ENCODE measurements at regions not wholly inside any gene's neighbourhood (a gene's known extent, or its start where the extent isn't known, plus 50 kb on each side); places are given as distances from the start of the nearest gene placed in this dataset.
"Not testable (repeated sequence)": the region's sequence is repeated elsewhere in the genome, so short reads cannot be mapped to it uniquely, and the experiment has no call there.

GRCh38 chr11:81634483-81634882, 1099.2 kb downstream of the FAM181B start:
- Mint-ChIP-seq H3K4me1 (ENCODE audit: low read depth) (no peaks in the 10 kb centered on the region), H3K27ac (no peak overlapping the region), H3K27me3 (ENCODE audit: low read depth) (no peaks in the 10 kb centered on the region), H3K4me3 (no peak overlapping the region), H3K9me3 (no peaks in the 10 kb centered on the region), H3K36me3 (ENCODE audit: low read depth) (no peaks in the 10 kb centered on the region)
- DNase-seq (ENCODE audit: low spot score): no peak

- DNase-seq (ENCODE audit: low spot score): no peak
- Mint-ChIP-seq H3K4me1 (ENCODE audit: low read depth) (no peaks in the 10 kb centered on the region), H3K27me3 (ENCODE audit: low read depth) (no peaks in the 10 kb centered on the region), H3K27ac (no peak overlapping the region), H3K9me3 (peaks cover 5% of the 10 kb centered on the region), H3K36me3 (ENCODE audit: low read depth) (no peaks in the 10 kb centered on the region), H3K4me3 (no peak overlapping the region)
These were observed 1131.2 kb downstream of the FAM181B start for GRCh38 chr11:81602508-81602907.

GRCh38 chr11:81596704-81597103, 1137.0 kb downstream of the FAM181B start:
- no peak overlapping the region for H3K4me3 Mint-ChIP-seq
- H3K4me1 Mint-ChIP-seq (ENCODE audit: low read depth): no peaks in the 10 kb centered on the region
- no peak for DNase-seq (ENCODE audit: low spot score)
- H3K9me3 Mint-ChIP-seq: peaks cover 5% of the 10 kb centered on the region
- H3K27me3 Mint-ChIP-seq (ENCODE audit: low read depth): no peaks in the 10 kb centered on the region
- H3K27ac Mint-ChIP-seq: no peak overlapping the region
- H3K36me3 Mint-ChIP-seq (ENCODE audit: low read depth): no peaks in the 10 kb centered on the region

- no peak for DNase-seq (ENCODE audit: low spot score)
- no peaks in the 10 kb centered on the region for H3K9me3 Mint-ChIP-seq
- no peaks in the 10 kb centered on the region for H3K27me3 Mint-ChIP-seq (ENCODE audit: low read depth)
- H3K36me3 Mint-ChIP-seq (ENCODE audit: low read depth): no peaks in the 10 kb centered on the region
- no peak overlapping the region for H3K27ac Mint-ChIP-seq
- no peaks in the 10 kb centered on the region for H3K4me1 Mint-ChIP-seq (ENCODE audit: low read depth)
- H3K4me3 Mint-ChIP-seq: no peak overlapping the region
These were observed 1148.2 kb downstream of the FAM181B start for GRCh38 chr11:81585390-81585933.

- Mint-ChIP-seq H3K4me1 (ENCODE audit: low read depth) (no peaks in the 10 kb centered on the region), H3K27ac (no peak overlapping the region), H3K27me3 (ENCODE audit: low read depth) (no peaks in the 10 kb centered on the region), H3K9me3 (no peaks in the 10 kb centered on the region), H3K36me3 (ENCODE audit: low read depth) (no peaks in the 10 kb centered on the region), H3K4me3 (no peak overlapping the region)
- no peak for DNase-seq (ENCODE audit: low spot score)
These were observed 1154.3 kb downstream of the FAM181B start for GRCh38 chr11:81579339-81579738.

- Mint-ChIP-seq H3K9me3 (no peaks in the 10 kb centered on the region), H3K4me3 (no peak overlapping the region), H3K4me1 (ENCODE audit: low read depth) (no peaks in the 10 kb centered on the region), H3K27me3 (ENCODE audit: low read depth) (no peaks in the 10 kb centered on the region), H3K27ac (no peak overlapping the region), H3K36me3 (ENCODE audit: low read depth) (no peaks in the 10 kb centered on the region)
- no peak for DNase-seq (ENCODE audit: low spot score)
These were observed 1155.1 kb downstream of the FAM181B start for GRCh38 chr11:81578571-81578970.

- no peak overlapping the region for H3K27ac Mint-ChIP-seq
- H3K36me3 Mint-ChIP-seq (ENCODE audit: low read depth): no peaks in the 10 kb centered on the region
- no peaks in the 10 kb centered on the region for H3K27me3 Mint-ChIP-seq (ENCODE audit: low read depth)
- DNase-seq (ENCODE audit: low spot score): no peak
- no peaks in the 10 kb centered on the region for H3K9me3 Mint-ChIP-seq
- H3K4me1 Mint-ChIP-seq (ENCODE audit: low read depth): no peaks in the 10 kb centered on the region
- H3K4me3 Mint-ChIP-seq: no peak overlapping the region
These were observed 1159.4 kb downstream of the FAM181B start for GRCh38 chr11:81574301-81574700.

GRCh38 chr11:81573367-81573766, 1160.3 kb downstream of the FAM181B start:
- Mint-ChIP-seq H3K27me3 (ENCODE audit: low read depth) (no peaks in the 10 kb centered on the region), H3K27ac (no peak overlapping the region), H3K4me3 (no peak overlapping the region), H3K4me1 (ENCODE audit: low read depth) (no peaks in the 10 kb centered on the region), H3K9me3 (no peaks in the 10 kb centered on the region), H3K36me3 (ENCODE audit: low read depth) (no peaks in the 10 kb centered on the region)
- no peak for DNase-seq (ENCODE audit: low spot score)

- no peak overlapping the region for H3K4me3 Mint-ChIP-seq
- H3K27me3 Mint-ChIP-seq (ENCODE audit: low read depth): no peaks in the 10 kb centered on the region
- H3K9me3 Mint-ChIP-seq: no peaks in the 10 kb centered on the region
- H3K27ac Mint-ChIP-seq: no peak overlapping the region
- H3K36me3 Mint-ChIP-seq (ENCODE audit: low read depth): no peaks in the 10 kb centered on the region
- no peak for DNase-seq (ENCODE audit: low spot score)
- no peaks in the 10 kb centered on the region for H3K4me1 Mint-ChIP-seq (ENCODE audit: low read depth)
These were observed 1163.0 kb downstream of the FAM181B start for GRCh38 chr11:81570669-81571068.

GRCh38 chr11:81569999-81570398, 1163.7 kb downstream of the FAM181B start:
- Mint-ChIP-seq H3K4me3 (no peak overlapping the region), H3K36me3 (ENCODE audit: low read depth) (no peaks in the 10 kb centered on the region), H3K9me3 (no peaks in the 10 kb centered on the region), H3K4me1 (ENCODE audit: low read depth) (no peaks in the 10 kb centered on the region), H3K27me3 (ENCODE audit: low read depth) (no peaks in the 10 kb centered on the region), H3K27ac (no peak overlapping the region)
- no peak for DNase-seq (ENCODE audit: low spot score)

- Mint-ChIP-seq H3K36me3 (ENCODE audit: low read depth) (no peaks in the 10 kb centered on the region), H3K9me3 (no peaks in the 10 kb centered on the region), H3K27ac (no peak overlapping the region), H3K4me1 (ENCODE audit: low read depth) (no peaks in the 10 kb centered on the region), H3K4me3 (no peak overlapping the region), H3K27me3 (ENCODE audit: low read depth) (no peaks in the 10 kb centered on the region)
- DNase-seq (ENCODE audit: low spot score): no peak
These were observed 1164.7 kb downstream of the FAM181B start for GRCh38 chr11:81568918-81569317.

GRCh38 chr11:81548123-81548522, 1185.5 kb downstream of the FAM181B start:
- Mint-ChIP-seq H3K4me1 (ENCODE audit: low read depth) (no peaks in the 10 kb centered on the region), H3K4me3 (no peak overlapping the region)

GRCh38 chr11:81539806-81540205, 1193.9 kb downstream of the FAM181B start:
- not testable (repeated sequence) for H3K4me3 Mint-ChIP-seq; DNase-seq (ENCODE audit: low spot score); H3K27me3 Mint-ChIP-seq (ENCODE audit: low read depth); H3K9me3 Mint-ChIP-seq; H3K36me3 Mint-ChIP-seq (ENCODE audit: low read depth); H3K27ac Mint-ChIP-seq; H3K4me1 Mint-ChIP-seq (ENCODE audit: low read depth)

More at GRCh38 chr11:81548123-81548522, 1185.5 kb downstream of the FAM181B start:
- H3K27ac Mint-ChIP-seq: no peak overlapping the region
- no peaks in the 10 kb centered on the region for H3K36me3 Mint-ChIP-seq (ENCODE audit: low read depth)
- no peaks in the 10 kb centered on the region for H3K27me3 Mint-ChIP-seq (ENCODE audit: low read depth)
- H3K9me3 Mint-ChIP-seq: no peaks in the 10 kb centered on the region
- DNase-seq (ENCODE audit: low spot score): no peak

- no peak overlapping the region for H3K27ac Mint-ChIP-seq
- H3K27me3 Mint-ChIP-seq (ENCODE audit: low read depth): no peaks in the 10 kb centered on the region
- no peaks in the 10 kb centered on the region for H3K36me3 Mint-ChIP-seq (ENCODE audit: low read depth)
- no peaks in the 10 kb centered on the region for H3K4me1 Mint-ChIP-seq (ENCODE audit: low read depth)
- H3K4me3 Mint-ChIP-seq: no peak overlapping the region
- no peaks in the 10 kb centered on the region for H3K9me3 Mint-ChIP-seq
- no peak for DNase-seq (ENCODE audit: low spot score)
These were observed 1218.1 kb downstream of the FAM181B start for GRCh38 chr11:81515566-81515965.

- Mint-ChIP-seq H3K4me1 (ENCODE audit: low read depth) (no peaks in the 10 kb centered on the region), H3K36me3 (ENCODE audit: low read depth) (no peaks in the 10 kb centered on the region), H3K27ac (no peak overlapping the region), H3K27me3 (ENCODE audit: low read depth) (no peaks in the 10 kb centered on the region), H3K9me3 (no peaks in the 10 kb centered on the region), H3K4me3 (no peak overlapping the region)
- no peak for DNase-seq (ENCODE audit: low spot score)
These were observed 1236.4 kb downstream of the FAM181B start for GRCh38 chr11:81497202-81497804.

Measured in T-helper 2 cell treated with Interferon-gamma antibody and Interleukin-4, amounts not matched to agents 5 μg/mL and 100 μg/mL, for 36 hours (primary cell).